OCI-LY1 (cell line): ENCODE measurements at regions not wholly inside any gene's neighbourhood (a gene's known extent, or its start where the extent isn't known, plus 50 kb on each side); places are given as distances from the start of the nearest gene placed in this dataset.

Source experiments
- H2AFZ ChIP-seq: fragments of 200-600 bp; sonication (generic), shearing (Covaris generic); 2 replicates; pipeline ENCODE4 v1.6.0; 2014; ENCODE audit warnings: antibody characterized with exemption, mild to moderate bottlenecking, low read length
- H3F3A ChIP-seq: fragments of 200-600 bp; sonication (generic), shearing (Covaris generic); 2 replicates; pipeline ENCODE4 v1.6.0; 2014; ENCODE audit warnings: mild to moderate bottlenecking, antibody characterized with exemption, low read length, moderate library complexity; ENCODE audit not compliant: insufficient read depth
- H3K27ac ChIP-seq: fragments of 200-600 bp; sonication (generic); 2 replicates; pipeline ENCODE4 v1.5.1; 2014; ENCODE audit warnings: low read length, mixed run types, mild to moderate bottlenecking, low read depth; ENCODE audit not compliant: poor library complexity, severe bottlenecking
- H3K27me3 ChIP-seq: fragments of 200-600 bp; sonication (generic); 2 replicates; pipeline ENCODE4 v1.6.0; 2014; ENCODE audit warnings: antibody characterized with exemption, mild to moderate bottlenecking, low read length, moderate library complexity; ENCODE audit not compliant: insufficient read depth
- H3K36me3 ChIP-seq: fragments of 200-600 bp; sonication (generic); 2 replicates; pipeline ENCODE4 v1.6.1; 2014; ENCODE audit warnings: mild to moderate bottlenecking, antibody characterized with exemption, low read length, moderate library complexity, mixed read lengths; ENCODE audit not compliant: insufficient read depth
- H3K4me1 ChIP-seq: fragments of 200-600 bp; sonication (generic); 2 replicates; pipeline ENCODE4 v1.5.1; 2014; ENCODE audit warnings: mild to moderate bottlenecking, low read length, moderate library complexity; ENCODE audit not compliant: insufficient read depth, severe bottlenecking
- H3K4me2 ChIP-seq: fragments of 200-600 bp; sonication (generic), shearing (Covaris generic); 2 replicates; pipeline ENCODE4 v1.6.1; 2014; ENCODE audit warnings: low read length
- H3K4me3 ChIP-seq: fragments of 200-600 bp; sonication (generic); 2 replicates; pipeline ENCODE4 v1.5.1; 2014; ENCODE audit warnings: low read length, low read depth, mild to moderate bottlenecking, mixed read lengths; ENCODE audit not compliant: poor library complexity, severe bottlenecking
- H3K79me2 ChIP-seq: fragments of 200-600 bp; shearing (Covaris generic); 2 replicates; pipeline ENCODE4 v1.6.1; 2016; ENCODE audit warnings: mixed run types, low read length, mixed read lengths; ENCODE audit not compliant: insufficient read depth
- H3K9ac ChIP-seq: fragments of 200-600 bp; sonication (generic), shearing (Covaris generic); 2 replicates; pipeline ENCODE4 v1.6.1; 2014; ENCODE audit warnings: mild to moderate bottlenecking, low read length, mixed read lengths
- H3K9me2 ChIP-seq: fragments of 200-600 bp; sonication (generic), shearing (Covaris generic); 2 replicates; pipeline ENCODE4 v1.6.1; 2014; ENCODE audit warnings: low read depth, mild to moderate bottlenecking, low read length, mixed read lengths
- H3K9me3 ChIP-seq: fragments of 200-600 bp; shearing (Covaris generic); 2 replicates; pipeline ENCODE4 v1.6.1; 2014; ENCODE audit warnings: low read length, mixed read lengths
- H4K20me1 ChIP-seq: fragments of 200-600 bp; sonication (generic), shearing (Covaris generic); 2 replicates; pipeline ENCODE4 v1.6.0; 2016; ENCODE audit warnings: mild to moderate bottlenecking, low read length; ENCODE audit not compliant: insufficient read depth
- CTCF ChIP-seq: fragments of 200-600 bp; sonication (generic), shearing (Covaris generic); IDR thresholded peaks from 2 replicates; pipeline ENCODE4 v1.5.1; 2017; ENCODE audit warnings: mild to moderate bottlenecking, antibody characterized with exemption, low read length, moderate library complexity, mixed read lengths
- EZH2 ChIP-seq: fragments of 200-600 bp; sonication (generic), shearing (Covaris generic); IDR thresholded peaks from 2 replicates; pipeline ENCODE4 v1.8.0; 2017; ENCODE audit warnings: borderline replicate concordance, mixed run types, mild to moderate bottlenecking, antibody characterized with exemption, low read length, moderate library complexity, mixed read lengths

DNA sequence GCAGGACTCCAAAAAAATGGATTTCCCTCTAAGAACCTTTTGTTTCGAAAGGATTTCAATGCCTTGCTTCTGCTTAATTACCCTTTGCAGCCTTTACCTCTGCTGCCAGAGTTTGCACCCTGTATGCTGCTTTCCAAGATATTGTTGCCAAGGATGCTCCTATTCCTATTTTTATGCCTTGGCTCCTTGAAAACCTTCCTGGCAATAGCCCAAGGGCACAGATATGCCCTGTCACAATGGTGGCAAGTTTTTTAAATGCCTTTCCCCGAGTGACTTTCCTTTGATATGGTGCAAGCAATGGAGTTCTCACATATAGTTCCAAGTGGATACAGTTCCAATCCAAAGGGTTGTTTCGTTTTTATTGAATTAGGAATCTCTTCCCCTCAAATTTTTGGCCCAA lies 1983.0 kb downstream of the MRPL39 start:
- Histone ChIP-seq H3K27ac (no peak overlapping the region), H3F3A (no peaks in the 10 kb centered on the region), H3K9ac (no peak overlapping the region), H3K4me1 (no peaks in the 10 kb centered on the region), H4K20me1 (no peaks in the 10 kb centered on the region), H3K79me2 (no peaks in the 10 kb centered on the region), H3K9me2 (no peaks in the 10 kb centered on the region), H3K36me3 (no peaks in the 10 kb centered on the region), H3K4me3 (no peak overlapping the region), H3K27me3 (no peaks in the 10 kb centered on the region), H2AFZ (no peak overlapping the region), H3K9me3 (no peaks in the 10 kb centered on the region), H3K4me2 (no peak overlapping the region)
- TF ChIP-seq CTCF = no peak
- no peak for TF ChIP-seq EZH2

DNA sequence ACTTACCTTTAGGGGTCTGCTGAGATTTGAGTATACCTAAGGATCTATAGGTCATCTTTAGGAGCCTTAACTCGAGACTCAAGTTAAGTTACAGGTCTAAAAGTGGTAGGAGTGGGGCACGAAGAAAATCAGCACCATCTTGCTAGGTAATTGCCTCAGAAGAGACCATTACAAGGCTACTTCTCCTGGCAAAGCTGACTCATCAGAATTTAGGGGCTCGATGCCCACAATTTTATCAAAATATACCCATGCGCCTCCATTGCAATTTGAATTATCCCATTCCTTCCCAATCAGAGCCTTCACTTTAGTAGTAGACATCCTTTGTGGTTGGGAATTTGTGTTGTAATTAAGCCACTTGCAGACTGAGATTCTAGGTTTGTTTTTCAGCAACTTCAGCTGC lies 1994.3 kb downstream of the MRPL39 start:
- H3K79me2 ChIP-seq = no peaks in the 10 kb centered on the region
- H3F3A ChIP-seq = no peaks in the 10 kb centered on the region
- H3K36me3 ChIP-seq = no peaks in the 10 kb centered on the region
- no peaks in the 10 kb centered on the region for H3K9me3 ChIP-seq
- no peak overlapping the region for H3K4me2 ChIP-seq
- H3K27ac ChIP-seq = no peak overlapping the region
- H3K9me2 ChIP-seq = no peaks in the 10 kb centered on the region
- no peak overlapping the region for H3K4me3 ChIP-seq
- no peaks in the 10 kb centered on the region for H3K27me3 ChIP-seq
- H3K4me1 ChIP-seq = no peaks in the 10 kb centered on the region
- no peak for TF ChIP-seq CTCF
- TF ChIP-seq EZH2 = no peak
- no peak overlapping the region for H2AFZ ChIP-seq
- H3K9ac ChIP-seq = no peak overlapping the region
- no peaks in the 10 kb centered on the region for H4K20me1 ChIP-seq

- Histone ChIP-seq H3K9me2 (no peaks in the 10 kb centered on the region), H3K4me1 (no peaks in the 10 kb centered on the region)
- TF ChIP-seq EZH2 (no peak), CTCF (no peak)
Measured at GRCh38 chr21:23612210-23612609, 1995.1 kb downstream of the MRPL39 start.

More at GRCh38 chr21:23612210-23612609, 1995.1 kb downstream of the MRPL39 start:
- Histone ChIP-seq H3K4me2 (no peak overlapping the region), H3K36me3 (no peaks in the 10 kb centered on the region), H3K9me3 (no peaks in the 10 kb centered on the region), H3K27me3 (no peaks in the 10 kb centered on the region), H3K9ac (no peak overlapping the region), H3K79me2 (no peaks in the 10 kb centered on the region), H2AFZ (no peak overlapping the region), H4K20me1 (no peaks in the 10 kb centered on the region), H3F3A (no peaks in the 10 kb centered on the region), H3K4me3 (no peak overlapping the region), H3K27ac (no peak overlapping the region)
